ENCODE measurements at regions not wholly inside any gene's neighbourhood (a gene's known extent, or its start where the extent isn't known, plus 50 kb on each side); places are given as distances from the start of the nearest gene placed in this dataset.

- Histone ChIP-seq H4K20me1 (ENCODE audit: insufficient read depth) (no peaks in the 10 kb centered on the region), H3K36me3 (ENCODE audit: insufficient read depth) (no peaks in the 10 kb centered on the region), H3K27me3 (ENCODE audit: insufficient read depth, low read depth) (no peaks in the 10 kb centered on the region), H3K4me3 (IDR thresholded peaks at IDR 0.05; ENCODE audit: insufficient read depth, low read depth, low read length) (no peak overlapping the region), H3K79me2 (ENCODE audit: insufficient read depth, low read depth) (no peaks in the 10 kb centered on the region), H2AFZ (ENCODE audit: low read depth) (no peak overlapping the region), H3K27ac (no peak overlapping the region), H3K4me1 (ENCODE audit: low read depth, poor library complexity, severe bottlenecking) (no peaks in the 10 kb centered on the region), H3K9ac (no peak overlapping the region), H3K4me2 (no peak overlapping the region)
- no peak for TF ChIP-seq CTCF (conservative IDR thresholded peaks at IDR 0.05; ENCODE audit: low read depth, low read length)
These were observed 301.2 kb upstream of the DEPDC1 start for GRCh38 chr1:68798071-68798470.

- H3K36me3 ChIP-seq (ENCODE audit: insufficient read depth), result no peaks in the 10 kb centered on the region
- no peaks in the 10 kb centered on the region for H3K4me1 ChIP-seq (ENCODE audit: low read depth, poor library complexity, severe bottlenecking)
- H3K27me3 ChIP-seq (ENCODE audit: insufficient read depth, low read depth), result no peaks in the 10 kb centered on the region
- no peaks in the 10 kb centered on the region for H4K20me1 ChIP-seq (ENCODE audit: insufficient read depth)
- H3K4me2 ChIP-seq, result no peak overlapping the region
- H3K9ac ChIP-seq, result no peak overlapping the region
- H3K27ac ChIP-seq, result no peak overlapping the region
- no peak overlapping the region for H3K4me3 ChIP-seq (IDR thresholded peaks at IDR 0.05; ENCODE audit: insufficient read depth, low read depth, low read length)
- no peaks in the 10 kb centered on the region for H3K79me2 ChIP-seq (ENCODE audit: insufficient read depth, low read depth)
- H2AFZ ChIP-seq (ENCODE audit: low read depth), result no peak overlapping the region
- no peak for TF ChIP-seq CTCF (conservative IDR thresholded peaks at IDR 0.05; ENCODE audit: low read depth, low read length)
These were observed 302.2 kb upstream of the DEPDC1 start for GRCh38 chr1:68799096-68799495.

- no peak overlapping the region for H3K4me2 ChIP-seq
- no peak overlapping the region for H2AFZ ChIP-seq (ENCODE audit: low read depth)
- H3K36me3 ChIP-seq (ENCODE audit: insufficient read depth), result no peaks in the 10 kb centered on the region
- H3K79me2 ChIP-seq (ENCODE audit: insufficient read depth, low read depth), result no peaks in the 10 kb centered on the region
- no peaks in the 10 kb centered on the region for H3K4me1 ChIP-seq (ENCODE audit: low read depth, poor library complexity, severe bottlenecking)
- H3K27me3 ChIP-seq (ENCODE audit: insufficient read depth, low read depth), result no peaks in the 10 kb centered on the region
- TF ChIP-seq CTCF (conservative IDR thresholded peaks at IDR 0.05; ENCODE audit: low read depth, low read length), result no peak
- H4K20me1 ChIP-seq (ENCODE audit: insufficient read depth), result no peaks in the 10 kb centered on the region
- no peak overlapping the region for H3K27ac ChIP-seq
- no peak overlapping the region for H3K4me3 ChIP-seq (IDR thresholded peaks at IDR 0.05; ENCODE audit: insufficient read depth, low read depth, low read length)
- H3K9ac ChIP-seq, result no peak overlapping the region
These were observed 303.3 kb upstream of the DEPDC1 start for GRCh38 chr1:68800182-68800581.

GRCh38 chr1:68801440-68801839 lies 304.6 kb upstream of the DEPDC1 start:
- Histone ChIP-seq H3K4me2 (no peak overlapping the region), H3K36me3 (ENCODE audit: insufficient read depth) (no peaks in the 10 kb centered on the region), H3K4me1 (ENCODE audit: low read depth, poor library complexity, severe bottlenecking) (no peaks in the 10 kb centered on the region), H4K20me1 (ENCODE audit: insufficient read depth) (no peaks in the 10 kb centered on the region), H2AFZ (ENCODE audit: low read depth) (no peak overlapping the region), H3K27ac (no peak overlapping the region), H3K79me2 (ENCODE audit: insufficient read depth, low read depth) (no peaks in the 10 kb centered on the region), H3K4me3 (IDR thresholded peaks at IDR 0.05; ENCODE audit: insufficient read depth, low read depth, low read length) (no peak overlapping the region), H3K9ac (no peak overlapping the region), H3K27me3 (ENCODE audit: insufficient read depth, low read depth) (no peaks in the 10 kb centered on the region)
- no peak for TF ChIP-seq CTCF (conservative IDR thresholded peaks at IDR 0.05; ENCODE audit: low read depth, low read length)
